OCI-LY7 (cell line): ENCODE measurements at regions not wholly inside any gene's neighbourhood (a gene's known extent, or its start where the extent isn't known, plus 50 kb on each side); places are given as distances from the start of the nearest gene placed in this dataset.

Experiments used
- BruUV-seq: library from RNA; stranded (reverse); fragments of 400-500 nt; replicated peaks from 2 replicates; lab custom pipeline; 2021; lab: Mats Ljungman, UMichigan
- CTCF ChIA-PET: fragments of 300-600 bp; sonication (Branson Sonifier 250); formaldehyde crosslinking; loops from one replicate; lab custom pipeline; 2022; ENCODE audit warnings: antibody characterized with exemption; ENCODE audit not compliant: unreplicated experiment; lab: Charles Lee
- POLR2A ChIA-PET: fragments of 300-600 bp; sonication (Branson Sonifier 250); formaldehyde crosslinking; loops from one replicate; lab custom pipeline; 2022; ENCODE audit warnings: antibody characterized with exemption; lab: Charles Lee
- DNase-seq: peaks from one replicate; pipeline ENCODE4 v3.0.0-alpha.2; 2015; ENCODE audit warnings: low spot score
- H2AFZ ChIP-seq: fragments of 200-600 bp; sonication (generic), shearing (Covaris generic); 2 replicates; pipeline ENCODE4 v1.6.1; 2014; ENCODE audit warnings: mild to moderate bottlenecking, antibody characterized with exemption, low read length, moderate library complexity
- H3K27ac ChIP-seq: fragments of 200-600 bp; sonication (generic); 2 replicates; pipeline ENCODE4 v1.5.1; 2014; ENCODE audit warnings: mixed run types, low read depth, mild to moderate bottlenecking, moderate library complexity, low read length, inconsistent platforms; ENCODE audit not compliant: poor library complexity, severe bottlenecking
- H3K36me3 ChIP-seq: fragments of 200-600 bp; sonication (generic); 2 replicates; pipeline ENCODE4 v1.6.1; 2014; ENCODE audit warnings: mild to moderate bottlenecking, antibody characterized with exemption, low read length, moderate library complexity, mixed read lengths; ENCODE audit not compliant: insufficient read depth
- H3K4me1 ChIP-seq: fragments of 200-600 bp; sonication (generic); 2 replicates; pipeline ENCODE4 v1.5.1; 2014; ENCODE audit warnings: mild to moderate bottlenecking, low read length; ENCODE audit not compliant: insufficient read depth, poor library complexity, severe bottlenecking
- H3K4me2 ChIP-seq: fragments of 200-600 bp; sonication (generic); 2 replicates; pipeline ENCODE4 v1.6.1; 2014; ENCODE audit warnings: mild to moderate bottlenecking, low read length
- H3K4me3 ChIP-seq: fragments of 200-600 bp; sonication (generic); 2 replicates; pipeline ENCODE4 v1.5.1; 2014; ENCODE audit warnings: mild to moderate bottlenecking, low read depth, low read length; ENCODE audit not compliant: poor library complexity, severe bottlenecking
- H3K79me2 ChIP-seq: fragments of 200-600 bp; sonication (generic); 2 replicates; pipeline ENCODE4 v1.6.1; 2016; ENCODE audit warnings: low read depth, mild to moderate bottlenecking, low read length, moderate library complexity, mixed read lengths; ENCODE audit not compliant: insufficient read depth
- H3K9me2 ChIP-seq: fragments of 200-600 bp; sonication (generic); 2 replicates; pipeline ENCODE4 v1.6.1; 2016; ENCODE audit warnings: mild to moderate bottlenecking, low read length, mixed read lengths; ENCODE audit not compliant: insufficient read depth
- H3K9me3 ChIP-seq: fragments of 200-600 bp; sonication (generic); 2 replicates; pipeline ENCODE4 v1.6.1; 2014; ENCODE audit warnings: mild to moderate bottlenecking, mixed run types, low read length, mixed read lengths
- H4K20me1 ChIP-seq: fragments of 200-600 bp; sonication (generic); 2 replicates; pipeline ENCODE4 v1.6.1; 2014; ENCODE audit warnings: mild to moderate bottlenecking, antibody characterized with exemption, low read length, moderate library complexity, mixed read lengths; ENCODE audit not compliant: insufficient read depth
- CTCF ChIP-seq: fragments of 200-600 bp; sonication (generic); conservative IDR thresholded peaks from 2 replicates; pipeline ENCODE4 v1.5.1; 2014; ENCODE audit warnings: mild to moderate bottlenecking, antibody characterized with exemption, low read length, moderate library complexity, mixed read lengths
- EZH2phosphoT487 ChIP-seq: fragments of 200-600 bp; sonication (generic); IDR thresholded peaks from 2 replicates; pipeline ENCODE4 v1.6.1; 2018; ENCODE audit warnings: low read depth, borderline replicate concordance, mild to moderate bottlenecking, mixed run types, antibody characterized with exemption, low read length, moderate library complexity, mixed read lengths
- intact Hi-C: fragments of 100-400 bp; cut with micrococcal nuclease; formaldehyde crosslinking; loops from one replicate; pipeline ENCODE4 v1.10.0; 2022; ENCODE audit not compliant: unreplicated experiment

GRCh38 chr2:215493376-215493775 lies 57.5 kb upstream of the FN1 start:
- intact Hi-C loops: no loop called here
- Histone ChIP-seq H3K9me3 (no peaks in the 10 kb centered on the region), H3K79me2 (no peaks in the 10 kb centered on the region), H2AFZ (no peak overlapping the region), H3K9me2 (no peaks in the 10 kb centered on the region), H3K4me2 (no peak overlapping the region), H4K20me1 (no peaks in the 10 kb centered on the region), H3K4me3 (no peak overlapping the region), H3K36me3 (no peaks in the 10 kb centered on the region), H3K27ac (no peak overlapping the region), H3K4me1 (no peaks in the 10 kb centered on the region)
- CTCF ChIA-PET: no interaction called here
- POLR2A ChIA-PET: no interaction called here
- DNase-seq: no peak
- TF ChIP-seq EZH2phosphoT487: no peak
- no peak for TF ChIP-seq CTCF
- no TSS peak for BruUV-seq

GRCh38 chr2:215489288-215489848 lies 53.5 kb upstream of the FN1 start:
- intact Hi-C loops: no loop called here
- no peaks in the 10 kb centered on the region for H3K36me3 ChIP-seq
- no peaks in the 10 kb centered on the region for H4K20me1 ChIP-seq
- H3K4me1 ChIP-seq: no peaks in the 10 kb centered on the region
- H3K4me3 ChIP-seq: no peak overlapping the region
- no peak overlapping the region for H3K4me2 ChIP-seq
- no peaks in the 10 kb centered on the region for H3K9me3 ChIP-seq
- H3K27ac ChIP-seq: no peak overlapping the region
- no TSS peak for BruUV-seq
- CTCF ChIA-PET: no interaction called here
- POLR2A ChIA-PET: no interaction called here
- DNase-seq: no peak
- no peak overlapping the region for H2AFZ ChIP-seq
- no peaks in the 10 kb centered on the region for H3K9me2 ChIP-seq
- no peaks in the 10 kb centered on the region for H3K79me2 ChIP-seq
- TF ChIP-seq EZH2phosphoT487 (no peak), CTCF (no peak)

GRCh38 chr2:215487002-215487372 lies 51.1 kb upstream of the FN1 start:
- DNase-seq: no peak
- Histone ChIP-seq H2AFZ (no peak overlapping the region), H3K36me3 (no peaks in the 10 kb centered on the region), H3K4me3 (no peak overlapping the region), H3K4me2 (no peak overlapping the region), H3K9me3 (no peaks in the 10 kb centered on the region), H3K79me2 (no peaks in the 10 kb centered on the region), H3K27ac (no peak overlapping the region), H3K9me2 (no peaks in the 10 kb centered on the region), H4K20me1 (no peaks in the 10 kb centered on the region), H3K4me1 (no peaks in the 10 kb centered on the region)
- BruUV-seq: no TSS peak
- intact Hi-C loops: no loop called here
- ChIA-PET POLR2A (no interaction called here), CTCF (no interaction called here)
- TF ChIP-seq CTCF: no peak
- no peak for TF ChIP-seq EZH2phosphoT487
